PC-9 (cell line): ENCODE measurements at regions not wholly inside any gene's neighbourhood (a gene's known extent, or its start where the extent isn't known, plus 50 kb on each side); places are given as distances from the start of the nearest gene placed in this dataset.
"Not testable (repeated sequence)": the region's sequence is repeated elsewhere in the genome, so short reads cannot be mapped to it uniquely, and the experiment has no call there.

Source experiments
- EZH2 ChIP-seq: fragments of 200-600 bp; sonication (generic); IDR thresholded peaks from 2 replicates; pipeline ENCODE4 v1.8.0; 2017; ENCODE audit warnings: antibody characterized with exemption, low read depth
- TF ChIP-seq, protein P1 (sequence below): fragments of 200-600 bp; sonication (generic); conservative IDR thresholded peaks from 2 replicates; pipeline ENCODE4 v1.6.1; 2017; ENCODE audit warnings: mixed run types, antibody characterized with exemption, mild to moderate bottlenecking, moderate library complexity

- TF ChIP-seq, protein P1, sequence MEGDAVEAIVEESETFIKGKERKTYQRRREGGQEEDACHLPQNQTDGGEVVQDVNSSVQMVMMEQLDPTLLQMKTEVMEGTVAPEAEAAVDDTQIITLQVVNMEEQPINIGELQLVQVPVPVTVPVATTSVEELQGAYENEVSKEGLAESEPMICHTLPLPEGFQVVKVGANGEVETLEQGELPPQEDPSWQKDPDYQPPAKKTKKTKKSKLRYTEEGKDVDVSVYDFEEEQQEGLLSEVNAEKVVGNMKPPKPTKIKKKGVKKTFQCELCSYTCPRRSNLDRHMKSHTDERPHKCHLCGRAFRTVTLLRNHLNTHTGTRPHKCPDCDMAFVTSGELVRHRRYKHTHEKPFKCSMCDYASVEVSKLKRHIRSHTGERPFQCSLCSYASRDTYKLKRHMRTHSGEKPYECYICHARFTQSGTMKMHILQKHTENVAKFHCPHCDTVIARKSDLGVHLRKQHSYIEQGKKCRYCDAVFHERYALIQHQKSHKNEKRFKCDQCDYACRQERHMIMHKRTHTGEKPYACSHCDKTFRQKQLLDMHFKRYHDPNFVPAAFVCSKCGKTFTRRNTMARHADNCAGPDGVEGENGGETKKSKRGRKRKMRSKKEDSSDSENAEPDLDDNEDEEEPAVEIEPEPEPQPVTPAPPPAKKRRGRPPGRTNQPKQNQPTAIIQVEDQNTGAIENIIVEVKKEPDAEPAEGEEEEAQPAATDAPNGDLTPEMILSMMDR, result not testable (repeated sequence)
- TF ChIP-seq EZH2, result not testable (repeated sequence)
Observed at GRCh38 chr6:145111407-145111806, 623.9 kb downstream of the EPM2A start.
